LNCAP (cell line): ENCODE measurements at regions not wholly inside any gene's neighbourhood (a gene's known extent, or its start where the extent isn't known, plus 50 kb on each side); places are given as distances from the start of the nearest gene placed in this dataset.

ENCODE experiments used
- TF ChIP-seq, protein P1 (sequence below): fragments of 450-650 bp; IDR thresholded peaks from 2 replicates; pipeline ENCODE4 v1.5.1; 2017; ENCODE audit warnings: mild to moderate bottlenecking

DNA sequence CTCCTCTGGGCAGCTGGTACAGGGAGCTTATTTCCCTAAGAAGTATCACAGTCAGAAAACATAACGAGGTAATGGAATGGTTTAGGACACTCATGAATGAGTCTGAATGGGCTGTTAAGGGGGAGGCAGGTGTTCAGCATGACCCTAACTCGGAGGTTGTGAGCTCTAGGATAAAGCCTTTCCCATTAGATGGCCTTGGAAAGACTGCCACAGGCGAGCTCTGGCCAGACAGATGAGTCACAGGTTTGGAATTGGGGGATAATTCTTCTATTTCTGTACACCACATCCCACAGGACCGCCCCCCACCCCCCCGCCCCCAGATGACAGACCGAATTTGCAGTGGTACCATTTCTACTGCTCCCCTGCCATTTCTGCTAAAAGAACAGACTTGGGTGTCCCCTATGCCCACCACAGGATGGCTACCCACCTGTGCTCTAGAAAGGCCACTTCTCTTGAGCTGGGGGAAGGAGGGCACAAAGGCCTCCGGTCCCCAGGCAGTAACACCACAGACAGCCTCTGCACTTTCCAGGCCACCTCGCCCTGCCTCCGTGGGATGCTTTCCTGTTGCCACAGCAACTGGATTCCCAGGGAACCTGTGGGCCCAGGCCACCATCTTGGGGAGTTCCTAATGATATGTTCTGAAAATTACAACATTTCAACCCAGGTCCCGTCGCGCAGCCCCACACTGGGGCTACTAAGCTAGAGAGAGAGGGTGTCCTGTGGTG, 76.7 kb downstream of the TRIM29 start:
- TF ChIP-seq, protein P1, sequence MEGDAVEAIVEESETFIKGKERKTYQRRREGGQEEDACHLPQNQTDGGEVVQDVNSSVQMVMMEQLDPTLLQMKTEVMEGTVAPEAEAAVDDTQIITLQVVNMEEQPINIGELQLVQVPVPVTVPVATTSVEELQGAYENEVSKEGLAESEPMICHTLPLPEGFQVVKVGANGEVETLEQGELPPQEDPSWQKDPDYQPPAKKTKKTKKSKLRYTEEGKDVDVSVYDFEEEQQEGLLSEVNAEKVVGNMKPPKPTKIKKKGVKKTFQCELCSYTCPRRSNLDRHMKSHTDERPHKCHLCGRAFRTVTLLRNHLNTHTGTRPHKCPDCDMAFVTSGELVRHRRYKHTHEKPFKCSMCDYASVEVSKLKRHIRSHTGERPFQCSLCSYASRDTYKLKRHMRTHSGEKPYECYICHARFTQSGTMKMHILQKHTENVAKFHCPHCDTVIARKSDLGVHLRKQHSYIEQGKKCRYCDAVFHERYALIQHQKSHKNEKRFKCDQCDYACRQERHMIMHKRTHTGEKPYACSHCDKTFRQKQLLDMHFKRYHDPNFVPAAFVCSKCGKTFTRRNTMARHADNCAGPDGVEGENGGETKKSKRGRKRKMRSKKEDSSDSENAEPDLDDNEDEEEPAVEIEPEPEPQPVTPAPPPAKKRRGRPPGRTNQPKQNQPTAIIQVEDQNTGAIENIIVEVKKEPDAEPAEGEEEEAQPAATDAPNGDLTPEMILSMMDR = no peak

DNA sequence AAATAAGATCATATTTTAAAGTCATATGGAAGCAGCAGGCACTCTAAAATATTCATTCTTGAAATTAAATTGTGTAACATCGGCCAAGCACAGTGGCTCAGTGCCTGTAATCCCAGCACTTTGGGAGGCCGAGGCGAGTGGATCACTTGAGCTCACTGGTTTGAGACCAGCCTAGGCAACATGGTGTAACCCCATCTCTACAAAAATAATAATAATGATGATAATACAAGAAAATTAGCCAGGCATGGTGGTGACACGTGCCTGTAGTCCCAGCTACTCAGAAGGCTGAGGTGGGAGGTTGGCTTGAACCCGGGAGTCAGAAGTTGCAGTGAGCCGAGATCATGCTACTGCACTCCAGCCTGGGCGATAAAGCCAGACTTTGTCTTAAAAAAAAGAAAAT, 77.4 kb downstream of the TRIM29 start:
- TF ChIP-seq, protein P1 = no peak

DNA sequence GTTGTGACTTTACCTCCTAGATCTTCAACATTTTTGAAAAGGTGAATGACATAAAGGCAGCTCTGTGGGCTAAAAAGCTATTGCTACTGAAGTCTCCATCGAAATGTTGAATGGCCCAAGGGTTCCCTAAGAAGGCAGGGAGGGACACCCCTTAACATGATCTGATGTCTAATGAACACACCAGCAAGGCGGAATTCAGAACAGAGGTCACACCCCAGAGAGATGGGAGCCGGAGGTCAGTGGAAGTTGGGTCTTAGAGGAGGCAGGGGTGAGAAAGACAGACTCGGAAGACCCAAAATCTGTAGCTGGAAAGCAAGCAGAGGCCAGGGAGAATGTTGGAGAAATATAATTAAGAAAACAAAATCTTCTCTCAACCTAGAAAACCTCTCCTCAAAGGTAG, 79.0 kb downstream of the TRIM29 start:
- TF ChIP-seq, protein P1 = no peak

DNA sequence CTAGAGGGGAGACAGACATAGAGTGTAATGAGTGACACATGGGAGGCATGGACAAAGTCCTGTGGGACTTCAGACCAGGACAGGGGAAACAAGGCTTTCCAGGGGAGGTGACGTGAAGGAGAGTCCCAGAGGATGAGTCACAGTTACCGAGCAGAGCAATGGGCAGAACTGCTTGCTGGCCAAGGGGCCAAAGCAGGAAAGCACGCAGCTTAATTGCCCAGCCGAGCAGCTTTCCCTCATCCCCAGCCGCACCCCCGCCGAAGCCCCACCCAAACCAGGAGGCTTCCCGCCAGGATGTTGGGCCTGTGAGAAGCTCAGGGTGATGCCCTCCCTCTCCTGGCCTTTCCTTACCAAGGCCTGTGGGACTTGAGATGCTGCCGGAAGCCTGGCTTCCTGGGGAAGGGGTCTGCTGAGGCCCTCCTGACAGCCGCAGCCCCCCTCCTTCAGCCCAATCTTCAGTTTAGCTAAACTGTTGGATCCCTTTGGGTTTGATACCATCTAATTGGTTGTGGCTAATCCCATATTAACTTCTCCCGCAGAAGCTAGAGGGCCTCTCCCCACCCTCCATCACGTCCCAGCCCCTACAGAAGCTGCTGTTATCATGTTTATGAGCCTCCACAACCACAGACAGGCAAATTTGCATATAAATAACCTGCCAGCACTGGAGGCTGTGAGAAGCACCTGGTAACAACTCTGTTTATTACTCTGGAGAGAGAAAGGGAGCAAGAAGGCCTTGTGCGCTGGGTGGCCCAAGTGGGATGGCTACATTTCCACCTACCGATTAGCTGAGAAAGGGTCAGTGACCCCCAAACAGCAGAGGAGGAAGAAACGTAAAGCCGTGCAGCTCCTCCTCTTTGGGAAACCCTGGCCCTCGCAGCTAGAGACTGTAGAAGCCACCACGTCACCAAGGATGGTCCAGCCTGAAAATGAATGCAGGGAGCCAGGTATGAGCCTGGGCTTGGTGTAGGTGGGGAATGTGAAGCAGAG, 80.0 kb downstream of the TRIM29 start:
- TF ChIP-seq, protein P1 = no peak

DNA sequence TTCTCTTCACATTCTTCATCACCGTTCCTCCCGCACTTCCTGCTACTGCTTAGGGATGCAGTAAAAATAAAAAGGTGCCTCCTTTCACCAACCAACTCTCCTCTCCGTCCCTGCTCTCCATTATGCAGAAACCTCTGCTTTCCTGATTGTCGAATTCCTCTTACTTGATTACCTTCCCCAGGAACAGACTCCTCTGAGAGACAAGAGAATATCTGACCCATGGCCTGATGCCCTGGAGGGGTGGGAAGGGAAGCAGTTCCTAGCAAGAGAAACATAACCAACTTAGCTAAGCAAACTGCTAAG, 80.9 kb downstream of the TRIM29 start:
- TF ChIP-seq, protein P1 = no peak

DNA sequence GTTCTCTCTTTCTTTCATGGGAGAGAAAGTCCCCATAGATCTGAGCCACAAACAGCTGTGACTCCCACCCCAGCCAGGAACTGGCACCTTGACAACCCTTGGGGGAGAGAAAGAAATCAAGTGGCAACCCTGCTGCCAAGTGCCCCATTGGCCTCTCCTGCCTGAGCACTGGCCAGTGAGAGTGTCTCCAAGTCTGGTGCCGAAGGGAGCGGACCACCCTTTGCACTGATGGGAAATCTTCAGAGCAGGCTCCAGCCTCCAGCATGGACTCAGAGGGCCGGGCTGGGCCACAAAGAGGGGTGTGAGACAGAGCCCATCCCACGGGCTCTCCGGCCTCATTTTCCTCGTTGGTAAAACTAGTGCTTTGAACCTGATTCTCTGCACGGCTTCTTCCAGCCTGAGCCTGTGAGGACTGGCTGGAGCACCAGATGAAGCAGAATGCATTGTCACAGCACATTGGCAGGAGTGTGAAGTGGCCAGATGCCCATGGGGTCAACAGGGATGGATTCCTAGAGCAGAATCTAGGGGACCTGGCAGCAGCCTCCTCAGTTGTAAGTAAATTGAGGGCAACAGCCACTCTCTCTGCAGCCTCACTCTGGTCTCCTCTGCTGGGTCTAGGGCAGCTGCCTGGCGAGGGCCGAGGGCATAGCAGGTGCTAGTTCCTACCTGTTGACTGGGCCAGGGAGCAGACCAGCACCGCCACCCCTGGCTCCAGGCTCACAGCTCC, 81.4 kb downstream of the TRIM29 start:
- TF ChIP-seq, protein P1 = no peak

DNA sequence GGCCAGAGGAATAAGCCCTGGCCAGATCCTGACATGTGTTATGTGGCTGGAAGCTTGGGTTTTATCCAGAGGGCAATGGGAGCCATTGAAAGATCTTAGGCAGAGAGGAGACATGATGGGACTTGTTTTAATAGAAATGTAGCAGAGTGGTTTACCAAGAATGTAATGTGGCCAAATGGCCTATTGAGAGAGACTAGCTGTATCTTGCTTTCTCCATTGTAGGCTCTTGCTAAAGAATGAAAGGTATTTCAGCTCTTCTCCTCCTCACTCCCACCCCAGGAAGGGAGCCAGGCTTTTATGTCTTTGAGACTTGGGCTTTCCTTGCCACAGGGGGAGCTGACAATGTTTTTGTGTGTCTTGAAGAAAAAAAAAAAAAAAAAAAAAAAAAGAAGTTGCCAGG, 82.3 kb downstream of the TRIM29 start:
- TF ChIP-seq, protein P1 = no peak
